RWPE2 (cell line): ENCODE measurements at regions not wholly inside any gene's neighbourhood (a gene's known extent, or its start where the extent isn't known, plus 50 kb on each side); places are given as distances from the start of the nearest gene placed in this dataset.
A peak's percentile ranks its signal among the peaks of the same experiment; 100 is the strongest.

Experiments
- ATAC-seq: fragments of 200-7000 bp; cut with Tn5 transposase; 3 replicates; pipeline ENCODE4 v1.9.1; 2021; ENCODE audit warnings: low read depth
- DNase-seq: peaks from one replicate; pipeline ENCODE4 v3.0.0-alpha.2; 2020; ENCODE audit warnings: low spot score
- H3K27ac ChIP-seq: fragments of 450-650 bp; 2 replicates; pipeline ENCODE4 v1.5.1; 2017; ENCODE audit warnings: mild to moderate bottlenecking; ENCODE audit not compliant: poor library complexity, severe bottlenecking
- H3K27me3 ChIP-seq: fragments of 250-450 bp; sonication (Bioruptor Pico); 2 replicates; pipeline ENCODE4 v1.5.1; 2021; ENCODE audit warnings: mild to moderate bottlenecking, moderate library complexity; ENCODE audit not compliant: insufficient read depth, poor library complexity, severe bottlenecking
- H3K36me3 ChIP-seq: fragments of 250-450 bp; sonication (Bioruptor Pico); 2 replicates; pipeline ENCODE4 v1.5.1; 2020; ENCODE audit warnings: low read depth, mild to moderate bottlenecking, moderate library complexity
- H3K4me1 ChIP-seq: fragments of 250-450 bp; sonication (Bioruptor Pico); 2 replicates; pipeline ENCODE4 v1.5.1; 2021; ENCODE audit warnings: mild to moderate bottlenecking, moderate library complexity; ENCODE audit not compliant: insufficient read depth, poor library complexity, severe bottlenecking
- H3K4me3 ChIP-seq: fragments of 250-450 bp; sonication (Bioruptor Pico); 2 replicates; pipeline ENCODE4 v1.5.1; 2021; ENCODE audit warnings: mild to moderate bottlenecking, moderate library complexity; ENCODE audit not compliant: severe bottlenecking
- H3K9me3 ChIP-seq: fragments of 250-450 bp; sonication (Bioruptor Pico); 2 replicates; pipeline ENCODE4 v1.5.1; 2021; ENCODE audit warnings: mild to moderate bottlenecking, moderate library complexity; ENCODE audit not compliant: severe bottlenecking
- TF ChIP-seq, protein P1 (sequence below): fragments of 450-650 bp; IDR thresholded peaks from one replicate; pipeline ENCODE4 v1.5.1; 2017; ENCODE audit warnings: mild to moderate bottlenecking, moderate library complexity; ENCODE audit not compliant: poor library complexity, severe bottlenecking

DNA sequence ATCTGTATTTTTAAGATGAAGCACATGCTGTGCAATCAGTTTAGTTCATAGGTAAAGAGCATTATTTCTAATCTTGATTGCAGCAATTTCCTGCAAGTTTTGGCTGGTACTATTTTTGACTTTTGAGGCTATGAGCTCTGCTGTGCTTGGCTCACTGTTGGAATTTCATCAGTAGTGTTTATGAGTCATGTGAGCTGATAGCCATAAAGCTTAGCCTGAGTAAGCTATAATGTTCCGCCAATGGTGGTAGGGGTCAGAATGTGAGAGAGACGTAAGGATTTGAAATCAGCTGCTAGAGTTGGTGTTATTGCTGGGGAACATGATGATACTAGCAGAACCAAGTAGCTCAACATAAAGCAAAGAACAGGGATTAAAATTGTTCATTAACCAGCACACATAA, 590.9 kb upstream of the GNPDA2 start:
- peaks cover 9% of the 10 kb centered on the region for H3K4me1 ChIP-seq
- H3K9me3 ChIP-seq, result no peaks in the 10 kb centered on the region
- ATAC-seq (peak; percentile 89), DNase-seq (no peak)
- H3K36me3 ChIP-seq, result no peaks in the 10 kb centered on the region
- no peaks in the 10 kb centered on the region for H3K27me3 ChIP-seq
- no peak overlapping the region for H3K4me3 ChIP-seq
- no peak overlapping the region for H3K27ac ChIP-seq
- TF ChIP-seq, protein P1, sequence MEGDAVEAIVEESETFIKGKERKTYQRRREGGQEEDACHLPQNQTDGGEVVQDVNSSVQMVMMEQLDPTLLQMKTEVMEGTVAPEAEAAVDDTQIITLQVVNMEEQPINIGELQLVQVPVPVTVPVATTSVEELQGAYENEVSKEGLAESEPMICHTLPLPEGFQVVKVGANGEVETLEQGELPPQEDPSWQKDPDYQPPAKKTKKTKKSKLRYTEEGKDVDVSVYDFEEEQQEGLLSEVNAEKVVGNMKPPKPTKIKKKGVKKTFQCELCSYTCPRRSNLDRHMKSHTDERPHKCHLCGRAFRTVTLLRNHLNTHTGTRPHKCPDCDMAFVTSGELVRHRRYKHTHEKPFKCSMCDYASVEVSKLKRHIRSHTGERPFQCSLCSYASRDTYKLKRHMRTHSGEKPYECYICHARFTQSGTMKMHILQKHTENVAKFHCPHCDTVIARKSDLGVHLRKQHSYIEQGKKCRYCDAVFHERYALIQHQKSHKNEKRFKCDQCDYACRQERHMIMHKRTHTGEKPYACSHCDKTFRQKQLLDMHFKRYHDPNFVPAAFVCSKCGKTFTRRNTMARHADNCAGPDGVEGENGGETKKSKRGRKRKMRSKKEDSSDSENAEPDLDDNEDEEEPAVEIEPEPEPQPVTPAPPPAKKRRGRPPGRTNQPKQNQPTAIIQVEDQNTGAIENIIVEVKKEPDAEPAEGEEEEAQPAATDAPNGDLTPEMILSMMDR, result no peak

DNA sequence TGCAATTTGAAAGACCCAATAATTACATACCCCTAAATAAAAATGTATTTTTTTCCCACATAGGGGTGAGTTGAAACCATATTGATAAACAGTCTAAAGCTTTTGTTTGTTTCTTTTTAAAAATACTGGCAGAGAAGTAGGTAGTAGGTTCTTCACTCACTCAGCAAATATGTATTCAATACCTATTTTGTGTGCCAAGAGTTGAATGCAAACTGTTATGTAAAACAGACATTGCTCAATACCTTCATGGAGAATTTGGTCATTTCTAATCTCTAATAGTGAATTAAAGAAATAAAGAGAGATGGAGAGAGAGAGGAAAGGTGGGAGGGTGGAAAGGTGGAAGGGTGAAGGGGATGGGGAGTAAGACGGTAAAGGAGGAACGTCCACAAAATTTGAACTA, 589.9 kb upstream of the GNPDA2 start:
- H3K36me3 ChIP-seq, result no peaks in the 10 kb centered on the region
- TF ChIP-seq, protein P1, result no peak
- no peak for ATAC-seq
- no peak for DNase-seq
- H3K27ac ChIP-seq, result no peak overlapping the region
- no peaks in the 10 kb centered on the region for H3K9me3 ChIP-seq
- H3K4me3 ChIP-seq, result no peak overlapping the region
- peaks cover 9% of the 10 kb centered on the region for H3K4me1 ChIP-seq
- no peaks in the 10 kb centered on the region for H3K27me3 ChIP-seq

DNA sequence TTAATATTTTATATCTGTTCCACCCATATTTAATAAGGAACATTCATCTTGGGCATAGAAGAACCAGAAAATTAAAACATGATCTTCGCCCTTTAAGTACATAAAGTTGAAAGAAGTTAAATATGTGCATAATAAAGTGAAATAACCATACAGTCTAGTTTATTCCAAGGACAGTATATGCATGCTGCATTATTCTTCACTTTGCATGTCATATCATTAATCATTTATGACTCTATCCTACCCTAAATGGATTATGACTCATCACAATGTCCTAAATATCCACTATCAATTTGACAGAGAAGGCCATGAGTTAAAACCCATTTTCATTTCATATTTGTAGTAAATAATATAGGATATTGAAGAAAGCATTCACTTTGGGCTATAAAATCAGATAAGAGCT, 576.5 kb upstream of the GNPDA2 start:
- ATAC-seq (no peak), DNase-seq (no peak)
- TF ChIP-seq, protein P1, result no peak
- H3K9me3 ChIP-seq, result no peaks in the 10 kb centered on the region
- no peaks in the 10 kb centered on the region for H3K27me3 ChIP-seq
- H3K4me1 ChIP-seq, result no peaks in the 10 kb centered on the region
- H3K36me3 ChIP-seq, result no peaks in the 10 kb centered on the region
- H3K27ac ChIP-seq, result no peak overlapping the region
- no peak overlapping the region for H3K4me3 ChIP-seq

DNA sequence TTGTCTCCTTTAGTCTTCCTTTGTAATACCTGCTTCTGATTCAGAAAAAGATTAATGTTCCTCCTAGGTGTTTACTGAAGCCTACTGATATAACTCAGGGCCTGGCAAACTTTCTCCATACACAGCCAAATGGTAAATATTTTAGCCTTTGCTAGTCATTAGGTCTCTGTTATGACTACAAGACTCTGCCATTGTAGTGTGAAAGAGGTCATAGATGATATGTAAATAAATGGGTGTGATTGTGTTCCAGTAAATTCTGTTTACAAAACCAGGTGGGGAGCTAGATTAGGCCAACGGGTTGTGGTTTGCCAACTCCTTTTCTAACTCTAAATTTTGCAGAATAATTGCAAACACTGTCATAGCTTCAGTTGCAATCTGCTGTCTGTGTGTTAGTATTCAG, 568.1 kb upstream of the GNPDA2 start:
- no peaks in the 10 kb centered on the region for H3K36me3 ChIP-seq
- no peaks in the 10 kb centered on the region for H3K4me1 ChIP-seq
- H3K4me3 ChIP-seq, result no peak overlapping the region
- DNase-seq (no peak), ATAC-seq (no peak)
- H3K27ac ChIP-seq, result no peak overlapping the region
- TF ChIP-seq, protein P1, result no peak
- H3K27me3 ChIP-seq, result no peaks in the 10 kb centered on the region
- peaks cover 2% of the 10 kb centered on the region for H3K9me3 ChIP-seq

DNA sequence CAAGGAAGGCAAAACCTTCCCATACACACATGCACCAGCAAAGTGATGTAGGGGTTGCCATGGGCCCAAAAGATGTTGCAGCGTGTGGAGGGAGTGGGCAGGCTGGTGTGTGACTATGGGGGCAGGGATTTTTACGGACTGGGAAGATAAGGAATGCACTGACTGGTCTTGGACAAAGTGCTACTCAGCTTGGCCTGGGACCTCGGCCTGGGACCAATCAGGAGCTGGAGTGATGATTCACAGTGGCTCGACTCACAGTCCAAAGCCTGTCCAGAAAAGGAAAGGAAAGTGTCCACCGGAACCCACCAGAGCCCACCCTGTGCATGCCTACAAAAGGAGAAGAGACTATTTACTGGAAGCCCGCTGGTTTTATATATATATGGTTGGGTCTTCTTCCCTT, 567.0 kb upstream of the GNPDA2 start:
- Histone ChIP-seq H3K27ac (no peak overlapping the region), H3K9me3 (peaks cover 2% of the 10 kb centered on the region), H3K4me1 (no peaks in the 10 kb centered on the region), H3K27me3 (no peaks in the 10 kb centered on the region), H3K4me3 (no peak overlapping the region), H3K36me3 (no peaks in the 10 kb centered on the region)
- ATAC-seq (no peak), DNase-seq (no peak)
- TF ChIP-seq, protein P1, result no peak
